HCT116 (cell line): ENCODE measurements at regions not wholly inside any gene's neighbourhood (a gene's known extent, or its start where the extent isn't known, plus 50 kb on each side); places are given as distances from the start of the nearest gene placed in this dataset.

Experiments used
- ATAC-seq: fragments of 200-7000 bp; cut with Tn5 transposase; 2 replicates; pipeline ENCODE4 v1.9.1; 2020; ENCODE audit warnings: mild to moderate bottlenecking, moderate library complexity
- BruUV-seq: library from RNA; stranded (reverse); fragments of 400-500 nt; replicated peaks from 2 replicates; lab custom pipeline; 2021; lab: Mats Ljungman, UMichigan
- CTCF ChIA-PET: fragments of 300-600 bp; sonication (Branson Sonifier 250); formaldehyde crosslinking; loops from one replicate; lab custom pipeline; 2021; ENCODE audit warnings: antibody characterized with exemption; lab: Charles Lee
- POLR2A ChIA-PET: fragments of 300-600, 350-600 bp; sonication (Branson Sonifier 250); formaldehyde crosslinking; loops from one replicate; lab custom pipeline; 2021; ENCODE audit warnings: antibody characterized with exemption; lab: Charles Lee
- RAD21 ChIA-PET, 2 experiments: fragments of 300-600 bp; sonication (Branson Sonifier 250); formaldehyde crosslinking; loops; one replicate each; lab custom pipeline; 2023; ENCODE audit warnings: low total read pairs in 2 of 2; ENCODE audit not compliant: uncharacterized antibody in 2 of 2, unreplicated experiment in 2 of 2, low non-redundant PET in 1 of 2; lab: Charles Lee
- DNase-seq: peaks from one replicate; pipeline ENCODE4 v3.0.0-alpha.2; 2010; ENCODE audit warnings: low read depth, low spot score
- H2AFZ ChIP-seq: fragments of 200-600 bp; shearing (Covaris generic), sonication (generic); 2 replicates; pipeline ENCODE4 v1.6.1; 2017; ENCODE audit warnings: low read depth, mixed run types, mixed read lengths, antibody characterized with exemption, low read length; ENCODE audit not compliant: poor library complexity, severe bottlenecking
- H3K27ac ChIP-seq: 2 replicates; pipeline ENCODE4 v1.5.1; 2012; ENCODE audit warnings: low read depth, low read length
- H3K27me3 ChIP-seq: fragments of 200-600 bp; sonication (generic); 2 replicates; pipeline ENCODE4 v1.6.1; 2016; ENCODE audit warnings: mixed run types, low read length, mixed read lengths; ENCODE audit not compliant: insufficient read depth
- H3K36me3 ChIP-seq, 2 experiments: fragments of 200-500 bp in 1 of 2; fragments of 200-600 bp in 1 of 2; sonication (Bioruptor generic) in 1 of 2; sonication (generic) in 1 of 2; 2 replicates each; pipeline versions ENCODE4 v1.5.1 to v1.6.1; 2014 to 2016; ENCODE audit warnings: low read length in 2 of 2, inconsistent platforms in 1 of 2, mixed read lengths in 1 of 2, mixed run types in 1 of 2; ENCODE audit not compliant: insufficient read depth in 2 of 2, control insufficient read depth in 1 of 2
- H3K4me1 ChIP-seq, 2 experiments: fragments of 200-600 bp in 1 of 2; sonication (generic) in 1 of 2; 2 replicates each; pipeline versions ENCODE4 v1.5.1 to v1.6.1; 2012 to 2017; ENCODE audit warnings: low read length in 2 of 2, inconsistent platforms in 1 of 2, mild to moderate bottlenecking in 1 of 2, mixed read lengths in 1 of 2, mixed run types in 1 of 2, moderate library complexity in 1 of 2; ENCODE audit not compliant: insufficient read depth in 2 of 2, control insufficient read depth in 1 of 2
- H3K4me2 ChIP-seq: fragments of 200-600 bp; sonication (generic); 2 replicates; pipeline ENCODE4 v1.6.1; 2017; ENCODE audit warnings: mixed run types, low read length, mixed read lengths
- H3K4me3 ChIP-seq, 2 experiments: fragments of 200-600 bp in 1 of 2; sonication (generic) in 1 of 2; replicated peaks in 1 of 2; 2 replicates each; pipeline ENCODE4 v1.5.1; 2011 to 2016; ENCODE audit warnings: low read length in 2 of 2, control low read depth in 1 of 2, low read depth in 1 of 2, mild to moderate bottlenecking in 1 of 2, mixed read lengths in 1 of 2, mixed run types in 1 of 2
- H3K79me2 ChIP-seq: fragments of 200-600 bp; sonication (generic); 2 replicates; pipeline ENCODE4 v1.6.1; 2017; ENCODE audit warnings: mild to moderate bottlenecking, mixed run types, low read length, moderate library complexity, mixed read lengths; ENCODE audit not compliant: insufficient read depth
- H3K9ac ChIP-seq: fragments of 200-600 bp; sonication (generic); 2 replicates; pipeline ENCODE4 v1.6.1; 2016; ENCODE audit warnings: low read length, mixed read lengths
- H3K9me2 ChIP-seq: fragments of 200-600 bp; sonication (generic), shearing (Covaris generic); 2 replicates; pipeline ENCODE4 v1.6.1; 2017; ENCODE audit warnings: mixed run types, mild to moderate bottlenecking, moderate library complexity; ENCODE audit not compliant: insufficient read depth
- H3K9me3 ChIP-seq, 2 experiments: fragments of 200-500 bp in 1 of 2; fragments of 200-600 bp in 1 of 2; sonication (Bioruptor generic) in 1 of 2; sonication (generic) in 1 of 2; 2 replicates each; pipeline ENCODE4 v1.6.1; 2014 to 2017; ENCODE audit warnings: low read length in 2 of 2, mixed read lengths in 2 of 2, inconsistent platforms in 1 of 2, low read depth in 1 of 2, mild to moderate bottlenecking in 1 of 2, mixed run types in 1 of 2, moderate library complexity in 1 of 2; ENCODE audit not compliant: control insufficient read depth in 1 of 2, insufficient read depth in 1 of 2
- H4K20me1 ChIP-seq: fragments of 200-600 bp; sonication (generic), shearing (Covaris generic); 2 replicates; pipeline ENCODE4 v1.6.1; 2017; ENCODE audit warnings: mixed run types, mild to moderate bottlenecking, moderate library complexity; ENCODE audit not compliant: insufficient read depth
- CBX3 ChIP-seq: IDR thresholded peaks from 2 replicates; pipeline ENCODE4 v1.6.1; 2012; ENCODE audit warnings: low read depth
- CEBPB ChIP-seq: IDR thresholded peaks from 2 replicates; pipeline ENCODE4 v1.6.1; 2012; ENCODE audit warnings: low read depth
- EGR1 ChIP-seq: IDR thresholded peaks from 2 replicates; pipeline ENCODE4 v1.6.1; 2012; ENCODE audit warnings: low read depth
- EZH2 ChIP-seq: fragments of 200-600 bp; sonication (generic); IDR thresholded peaks from 2 replicates; pipeline ENCODE4 v1.6.1; 2017; ENCODE audit warnings: antibody characterized with exemption, mixed run types
- EZH2phosphoT487 ChIP-seq: fragments of 200-600 bp; IDR thresholded peaks from 2 replicates; pipeline ENCODE4 v1.6.1; 2018; ENCODE audit warnings: antibody characterized with exemption, borderline replicate concordance
- JUND ChIP-seq: IDR thresholded peaks from 2 replicates; pipeline ENCODE4 v1.6.1; 2012
- MAX ChIP-seq: IDR thresholded peaks from 2 replicates; pipeline ENCODE4 v1.6.1; 2012
- POLR2A ChIP-seq: IDR thresholded peaks from 2 replicates; pipeline ENCODE4 v1.7.0; 2011; ENCODE audit warnings: borderline replicate concordance; ENCODE audit not compliant: insufficient read depth, insufficient read length; ENCODE audit errors: extremely low read depth
- POLR2AphosphoS5 ChIP-seq: IDR thresholded peaks from 2 replicates; pipeline ENCODE4 v1.6.1; 2011; ENCODE audit warnings: mild to moderate bottlenecking, low read depth, low read length, moderate library complexity
- RAD21 ChIP-seq: IDR thresholded peaks from 2 replicates; pipeline ENCODE4 v1.6.1; 2012; ENCODE audit warnings: low read depth, mild to moderate bottlenecking
- SIN3A ChIP-seq: IDR thresholded peaks from 2 replicates; pipeline ENCODE4 v1.6.1; 2012; ENCODE audit warnings: low read depth
- SP1 ChIP-seq: IDR thresholded peaks from 2 replicates; pipeline ENCODE4 v1.6.1; 2012; ENCODE audit warnings: low read depth
- SRF ChIP-seq: IDR thresholded peaks from 2 replicates; pipeline ENCODE4 v1.6.1; 2012; ENCODE audit warnings: low read depth
- TCF7L2 ChIP-seq: IDR thresholded peaks from 2 replicates; pipeline ENCODE4 v1.7.0; 2011; ENCODE audit warnings: borderline replicate concordance, inconsistent platforms; ENCODE audit not compliant: insufficient read depth, insufficient read length; ENCODE audit errors: extremely low read depth
- ZFX ChIP-seq: fragments of 450-650 bp; IDR thresholded peaks from 2 replicates; pipeline ENCODE4 v1.6.1; 2017
- ZNF274 ChIP-seq: fragments of 200-500 bp; sonication (Bioruptor generic); IDR thresholded peaks from 2 replicates; pipeline ENCODE4 v1.6.1; 2014; ENCODE audit warnings: mild to moderate bottlenecking, low read depth, low read length, inconsistent platforms
- intact Hi-C: fragments of 100-400 bp; cut with micrococcal nuclease; formaldehyde crosslinking; loops from 2 replicates; pipeline ENCODE4 v1.10.0; 2022
- TF ChIP-seq, protein P1 (sequence below): IDR thresholded peaks from 2 replicates; pipeline ENCODE4 v1.6.1; 2012
- TF ChIP-seq, protein P2 (sequence below): IDR thresholded peaks from 2 replicates; pipeline ENCODE4 v1.6.1; 2011; ENCODE audit warnings: mild to moderate bottlenecking, low read length, moderate library complexity; ENCODE audit not compliant: insufficient replicate concordance; ENCODE audit errors: extremely low read depth
- TF ChIP-seq, protein P3 (sequence below), 3 experiments: fragments of 200-600 bp in 1 of 3; sonication (generic) in 1 of 3; IDR thresholded peaks in 2 of 3; conservative IDR thresholded peaks in 1 of 3; 2 replicates each; pipeline ENCODE4 v1.5.1; 2012 to 2017; ENCODE audit warnings: low read depth in 2 of 3, low read length in 2 of 3, antibody characterized with exemption in 1 of 3, borderline replicate concordance in 1 of 3, control low read depth in 1 of 3, mild to moderate bottlenecking in 1 of 3, mixed read lengths in 1 of 3, mixed run types in 1 of 3, moderate library complexity in 1 of 3; ENCODE audit not compliant: insufficient read depth in 1 of 3

- Histone ChIP-seq H3K27ac (no peak overlapping the region), H3K4me1 (no peaks in the 10 kb centered on the region), H3K9me2 (no peaks in the 10 kb centered on the region), H3K79me2 (no peaks in the 10 kb centered on the region), H3K9me3 (no peaks in the 10 kb centered on the region), H4K20me1 (no peaks in the 10 kb centered on the region), H2AFZ (no peak overlapping the region), H3K27me3 (no peaks in the 10 kb centered on the region), H3K4me3 (no peak overlapping the region)
- BruUV-seq = no TSS peak
- intact Hi-C loops = no loop called here
- CTCF ChIA-PET = no interaction called here
- RAD21 ChIA-PET = no interaction called here
- ATAC-seq = no peak
- TF ChIP-seq, protein P1, sequence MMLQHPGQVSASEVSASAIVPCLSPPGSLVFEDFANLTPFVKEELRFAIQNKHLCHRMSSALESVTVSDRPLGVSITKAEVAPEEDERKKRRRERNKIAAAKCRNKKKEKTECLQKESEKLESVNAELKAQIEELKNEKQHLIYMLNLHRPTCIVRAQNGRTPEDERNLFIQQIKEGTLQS = no peak
- no peak for TF ChIP-seq EZH2phosphoT487
- TF ChIP-seq MAX = no peak
- TF ChIP-seq SRF = no peak
- TF ChIP-seq SP1 = no peak
- TF ChIP-seq, protein P2, sequence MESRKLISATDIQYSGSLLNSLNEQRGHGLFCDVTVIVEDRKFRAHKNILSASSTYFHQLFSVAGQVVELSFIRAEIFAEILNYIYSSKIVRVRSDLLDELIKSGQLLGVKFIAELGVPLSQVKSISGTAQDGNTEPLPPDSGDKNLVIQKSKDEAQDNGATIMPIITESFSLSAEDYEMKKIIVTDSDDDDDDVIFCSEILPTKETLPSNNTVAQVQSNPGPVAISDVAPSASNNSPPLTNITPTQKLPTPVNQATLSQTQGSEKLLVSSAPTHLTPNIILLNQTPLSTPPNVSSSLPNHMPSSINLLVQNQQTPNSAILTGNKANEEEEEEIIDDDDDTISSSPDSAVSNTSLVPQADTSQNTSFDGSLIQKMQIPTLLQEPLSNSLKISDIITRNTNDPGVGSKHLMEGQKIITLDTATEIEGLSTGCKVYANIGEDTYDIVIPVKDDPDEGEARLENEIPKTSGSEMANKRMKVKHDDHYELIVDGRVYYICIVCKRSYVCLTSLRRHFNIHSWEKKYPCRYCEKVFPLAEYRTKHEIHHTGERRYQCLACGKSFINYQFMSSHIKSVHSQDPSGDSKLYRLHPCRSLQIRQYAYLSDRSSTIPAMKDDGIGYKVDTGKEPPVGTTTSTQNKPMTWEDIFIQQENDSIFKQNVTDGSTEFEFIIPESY = no peak
- TF ChIP-seq RAD21 = no peak
- TF ChIP-seq, all 23 proteins: peak for 0
- Histone ChIP-seq H3K36me3 (no peaks in the 10 kb centered on the region), H3K4me2 (no peak overlapping the region), H3K9ac (no peak overlapping the region)
- no peak for DNase-seq
- POLR2A ChIA-PET = no interaction called here
Observed at GRCh38 chrX:8036914-8037313, 109.7 kb upstream of the PNPLA4 start.

DNA sequence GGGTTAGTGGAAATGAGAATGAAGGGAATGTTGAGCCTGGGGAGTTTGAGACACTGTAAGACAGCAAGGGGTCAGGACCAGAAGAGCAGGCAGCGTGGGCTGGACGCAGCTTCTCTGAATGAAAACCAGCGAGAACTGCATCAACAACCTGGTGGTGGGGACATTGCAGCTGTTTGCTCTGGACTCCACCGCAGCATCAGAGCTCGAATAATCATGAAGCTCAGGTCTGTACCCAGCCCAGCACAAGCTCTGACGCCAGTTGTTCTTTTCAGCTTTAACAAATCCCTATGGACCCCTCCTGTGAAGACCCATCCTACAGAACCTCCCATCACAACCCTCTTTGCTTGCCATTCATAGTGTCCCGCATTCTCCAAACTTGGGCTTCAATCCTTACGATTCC lies 106.8 kb upstream of the PNPLA4 start:
- Histone ChIP-seq H2AFZ (no peak overlapping the region), H4K20me1 (no peaks in the 10 kb centered on the region), H3K4me2 (no peak overlapping the region), H3K36me3 (no peaks in the 10 kb centered on the region), H3K79me2 (no peaks in the 10 kb centered on the region), H3K27me3 (no peaks in the 10 kb centered on the region), H3K9ac (no peak overlapping the region), H3K27ac (no peak overlapping the region), H3K4me3 (no peak overlapping the region), H3K9me2 (no peaks in the 10 kb centered on the region), H3K9me3 (no peaks in the 10 kb centered on the region), H3K4me1 (no peaks in the 10 kb centered on the region)
- ATAC-seq (no peak), DNase-seq (no peak)
- no TSS peak for BruUV-seq
- ChIA-PET RAD21 (no interaction called here), CTCF (no interaction called here), POLR2A (no interaction called here)
- intact Hi-C loops = no loop called here
- TF ChIP-seq MAX (no peak), TCF7L2 (no peak), POLR2AphosphoS5 (no peak), POLR2A (no peak), EZH2 (no peak), SP1 (no peak), EGR1 (no peak), CEBPB (no peak), ZFX (no peak), SIN3A (no peak), CBX3 (no peak), JUND (no peak), RAD21 (no peak), SRF (no peak), ZNF274 (no peak)
- TF ChIP-seq, protein P3, sequence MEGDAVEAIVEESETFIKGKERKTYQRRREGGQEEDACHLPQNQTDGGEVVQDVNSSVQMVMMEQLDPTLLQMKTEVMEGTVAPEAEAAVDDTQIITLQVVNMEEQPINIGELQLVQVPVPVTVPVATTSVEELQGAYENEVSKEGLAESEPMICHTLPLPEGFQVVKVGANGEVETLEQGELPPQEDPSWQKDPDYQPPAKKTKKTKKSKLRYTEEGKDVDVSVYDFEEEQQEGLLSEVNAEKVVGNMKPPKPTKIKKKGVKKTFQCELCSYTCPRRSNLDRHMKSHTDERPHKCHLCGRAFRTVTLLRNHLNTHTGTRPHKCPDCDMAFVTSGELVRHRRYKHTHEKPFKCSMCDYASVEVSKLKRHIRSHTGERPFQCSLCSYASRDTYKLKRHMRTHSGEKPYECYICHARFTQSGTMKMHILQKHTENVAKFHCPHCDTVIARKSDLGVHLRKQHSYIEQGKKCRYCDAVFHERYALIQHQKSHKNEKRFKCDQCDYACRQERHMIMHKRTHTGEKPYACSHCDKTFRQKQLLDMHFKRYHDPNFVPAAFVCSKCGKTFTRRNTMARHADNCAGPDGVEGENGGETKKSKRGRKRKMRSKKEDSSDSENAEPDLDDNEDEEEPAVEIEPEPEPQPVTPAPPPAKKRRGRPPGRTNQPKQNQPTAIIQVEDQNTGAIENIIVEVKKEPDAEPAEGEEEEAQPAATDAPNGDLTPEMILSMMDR (IDR thresholded peaks at IDR 0.05 in 2 of 3, conservative IDR thresholded peaks at IDR 0.05 in 1 of 3; ENCODE audit: borderline replicate concordance in 1 of 3, insufficient read depth in 1 of 3, low read depth in 2 of 3, low read length in 2 of 3) = no peak
